ENCODE measurements at regions not wholly inside any gene's neighbourhood (a gene's known extent, or its start where the extent isn't known, plus 50 kb on each side); places are given as distances from the start of the nearest gene placed in this dataset.

GRCh38 chr7:132678656-132679055 lies 102.4 kb upstream of the PLXNA4 start:
- Histone ChIP-seq H3K36me3 (replicated peaks; ENCODE audit: low read depth, low read length) (no peaks in the 10 kb centered on the region), H3K27ac (ENCODE audit: low read length) (no peak overlapping the region), H3K4me1 (ENCODE audit: low read length) (no peaks in the 10 kb centered on the region), H4K20me1 (ENCODE audit: insufficient read depth, low read length) (no peaks in the 10 kb centered on the region), H3K9me3 (ENCODE audit: insufficient read depth, low read length) (no peaks in the 10 kb centered on the region), H3K9ac (ENCODE audit: low read length) (no peak overlapping the region), H3K27me3 (ENCODE audit: low read depth, low read length) (no peaks in the 10 kb centered on the region), H3K79me2 (ENCODE audit: low read length) (no peaks in the 10 kb centered on the region), H2AFZ (ENCODE audit: low read depth, low read length) (no peak overlapping the region), H3K4me2 (ENCODE audit: low read length) (no peak overlapping the region), H3K4me3 (ENCODE audit: low read length) (no peak overlapping the region)
- TF ChIP-seq, protein P1, sequence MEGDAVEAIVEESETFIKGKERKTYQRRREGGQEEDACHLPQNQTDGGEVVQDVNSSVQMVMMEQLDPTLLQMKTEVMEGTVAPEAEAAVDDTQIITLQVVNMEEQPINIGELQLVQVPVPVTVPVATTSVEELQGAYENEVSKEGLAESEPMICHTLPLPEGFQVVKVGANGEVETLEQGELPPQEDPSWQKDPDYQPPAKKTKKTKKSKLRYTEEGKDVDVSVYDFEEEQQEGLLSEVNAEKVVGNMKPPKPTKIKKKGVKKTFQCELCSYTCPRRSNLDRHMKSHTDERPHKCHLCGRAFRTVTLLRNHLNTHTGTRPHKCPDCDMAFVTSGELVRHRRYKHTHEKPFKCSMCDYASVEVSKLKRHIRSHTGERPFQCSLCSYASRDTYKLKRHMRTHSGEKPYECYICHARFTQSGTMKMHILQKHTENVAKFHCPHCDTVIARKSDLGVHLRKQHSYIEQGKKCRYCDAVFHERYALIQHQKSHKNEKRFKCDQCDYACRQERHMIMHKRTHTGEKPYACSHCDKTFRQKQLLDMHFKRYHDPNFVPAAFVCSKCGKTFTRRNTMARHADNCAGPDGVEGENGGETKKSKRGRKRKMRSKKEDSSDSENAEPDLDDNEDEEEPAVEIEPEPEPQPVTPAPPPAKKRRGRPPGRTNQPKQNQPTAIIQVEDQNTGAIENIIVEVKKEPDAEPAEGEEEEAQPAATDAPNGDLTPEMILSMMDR (IDR thresholded peaks at IDR 0.05; ENCODE audit: low read depth, low read length), result no peak
- no peak for TF ChIP-seq EZH2phosphoT487 (IDR thresholded peaks at IDR 0.05; ENCODE audit: low read depth)

- Histone ChIP-seq H3K4me3 (ENCODE audit: low read length) (no peak overlapping the region), H3K27ac (ENCODE audit: low read length) (no peak overlapping the region), H3K4me1 (ENCODE audit: low read length) (no peaks in the 10 kb centered on the region), H3K27me3 (ENCODE audit: low read depth, low read length) (no peaks in the 10 kb centered on the region), H3K4me2 (ENCODE audit: low read length) (no peak overlapping the region), H3K79me2 (ENCODE audit: low read length) (no peaks in the 10 kb centered on the region), H4K20me1 (ENCODE audit: insufficient read depth, low read length) (no peaks in the 10 kb centered on the region), H3K9ac (ENCODE audit: low read length) (no peak overlapping the region), H3K9me3 (ENCODE audit: insufficient read depth, low read length) (no peaks in the 10 kb centered on the region), H2AFZ (ENCODE audit: low read depth, low read length) (no peak overlapping the region), H3K36me3 (replicated peaks; ENCODE audit: low read depth, low read length) (no peaks in the 10 kb centered on the region)
- TF ChIP-seq EZH2phosphoT487 (IDR thresholded peaks at IDR 0.05; ENCODE audit: low read depth), result no peak
- TF ChIP-seq, protein P1 (IDR thresholded peaks at IDR 0.05; ENCODE audit: low read depth, low read length), result no peak
Measured at GRCh38 chr7:132677918-132678317, 101.6 kb upstream of the PLXNA4 start.

GRCh38 chr7:132672200-132672990 lies 96.1 kb upstream of the PLXNA4 start:
- no peak overlapping the region for H3K4me2 ChIP-seq (ENCODE audit: low read length)

GRCh38 chr7:132666774-132667172 lies 90.5 kb upstream of the PLXNA4 start:
- Histone ChIP-seq H3K36me3 (replicated peaks; ENCODE audit: low read depth, low read length) (no peaks in the 10 kb centered on the region), H3K27me3 (ENCODE audit: low read depth, low read length) (no peaks in the 10 kb centered on the region), H3K4me1 (ENCODE audit: low read length) (peaks cover 10% of the 10 kb centered on the region), H3K27ac (ENCODE audit: low read length) (no peak overlapping the region), H3K9me3 (ENCODE audit: insufficient read depth, low read length) (no peaks in the 10 kb centered on the region), H3K79me2 (ENCODE audit: low read length) (no peaks in the 10 kb centered on the region), H4K20me1 (ENCODE audit: insufficient read depth, low read length) (no peaks in the 10 kb centered on the region), H2AFZ (ENCODE audit: low read depth, low read length) (no peak overlapping the region), H3K4me3 (ENCODE audit: low read length) (no peak overlapping the region), H3K9ac (ENCODE audit: low read length) (no peak overlapping the region), H3K4me2 (ENCODE audit: low read length) (no peak overlapping the region)
- no peak for TF ChIP-seq EZH2phosphoT487 (IDR thresholded peaks at IDR 0.05; ENCODE audit: low read depth)
- TF ChIP-seq, protein P1 (IDR thresholded peaks at IDR 0.05; ENCODE audit: low read depth, low read length), result no peak

More at GRCh38 chr7:132672200-132672990, 96.1 kb upstream of the PLXNA4 start:
- no peak overlapping the region for H3K9ac ChIP-seq (ENCODE audit: low read length)
- H3K27me3 ChIP-seq (ENCODE audit: low read depth, low read length), result no peaks in the 10 kb centered on the region
- H3K9me3 ChIP-seq (ENCODE audit: insufficient read depth, low read length), result no peaks in the 10 kb centered on the region
- no peaks in the 10 kb centered on the region for H3K36me3 ChIP-seq (replicated peaks; ENCODE audit: low read depth, low read length)
- no peaks in the 10 kb centered on the region for H4K20me1 ChIP-seq (ENCODE audit: insufficient read depth, low read length)
- H2AFZ ChIP-seq (ENCODE audit: low read depth, low read length), result no peak overlapping the region
- no peak for TF ChIP-seq EZH2phosphoT487 (IDR thresholded peaks at IDR 0.05; ENCODE audit: low read depth)
- TF ChIP-seq, protein P1 (IDR thresholded peaks at IDR 0.05; ENCODE audit: low read depth, low read length), result no peak
- no peaks in the 10 kb centered on the region for H3K79me2 ChIP-seq (ENCODE audit: low read length)
- H3K4me3 ChIP-seq (ENCODE audit: low read length), result no peak overlapping the region
- H3K27ac ChIP-seq (ENCODE audit: low read length), result no peak overlapping the region
- no peaks in the 10 kb centered on the region for H3K4me1 ChIP-seq (ENCODE audit: low read length)
